ENCODE measurements at regions not wholly inside any gene's neighbourhood (a gene's known extent, or its start where the extent isn't known, plus 50 kb on each side); places are given as distances from the start of the nearest gene placed in this dataset.

- TF ChIP-seq CTCF (IDR thresholded peaks at IDR 0.05) (no peak), POLR2A (IDR thresholded peaks at IDR 0.05) (no peak)
Measured at GRCh38 chr11:86122773-86123172, 53.9 kb upstream of the PICALM start.
